Peyer's patch (tissue), 4 donors: ENCODE measurements at regions not wholly inside any gene's neighbourhood (a gene's known extent, or its start where the extent isn't known, plus 50 kb on each side); places are given as distances from the start of the nearest gene placed in this dataset.

Experiments used
- DNase-seq, 3 donors: peaks; one replicate each; pipeline ENCODE4 v3.0.0-alpha.2; 2017 to 2019
- H3K27ac ChIP-seq, 4 donors: fragments of 200-600 bp; sonication (generic); one replicate each; pipeline ENCODE4 v1.5.1; 2016 to 2019
- H3K27me3 ChIP-seq, 2 donors: fragments of 200-600 bp; sonication (generic); one replicate each; pipeline ENCODE4 v1.5.1; 2019
- H3K36me3 ChIP-seq, 3 donors: fragments of 200-600 bp; sonication (generic); one replicate each; pipeline ENCODE4 v1.5.1; 2016 to 2019
- H3K4me1 ChIP-seq, 4 donors: fragments of 200-600 bp; sonication (generic); one replicate each; pipeline ENCODE4 v1.5.1; 2016 to 2019
- H3K4me3 ChIP-seq, 4 donors: fragments of 200-600 bp; sonication (generic); 1 replicate in 3 of 4; 2 replicates in 1 of 4; pipeline ENCODE4 v1.5.1; 2016 to 2019; ENCODE audit warnings: mild to moderate bottlenecking in 1 of 4
- H3K9me3 ChIP-seq, 4 donors: fragments of 200-600 bp; sonication (generic); one replicate each; pipeline ENCODE4 v1.5.1; 2016 to 2019; ENCODE audit warnings: mild to moderate bottlenecking in 1 of 4
- CTCF ChIP-seq, 6 experiments: fragments of 450-650 bp in 4 of 6; fragments of 200-600 bp in 2 of 6; sonication (generic) in 1 of 6; IDR thresholded peaks; one replicate each; pipeline ENCODE4 v1.5.1; 2017 to 2019; ENCODE audit warnings: antibody characterized with exemption in 6 of 6, mild to moderate bottlenecking in 3 of 6, moderate library complexity in 1 of 6
- POLR2A ChIP-seq, 2 donors: fragments of 450-650 bp; IDR thresholded peaks; one replicate each; pipeline ENCODE4 v1.5.1; 2017; ENCODE audit warnings: antibody characterized with exemption in 2 of 2, mild to moderate bottlenecking in 2 of 2, moderate library complexity in 2 of 2

GRCh38 chr20:58569241-58570125 is 54.3 kb upstream of the APCDD1L start:
- no peaks in the 10 kb centered on the region for H3K9me3 ChIP-seq
- no peaks in the 10 kb centered on the region for H3K36me3 ChIP-seq
- H3K27ac ChIP-seq = no peak overlapping the region
- no peak for TF ChIP-seq POLR2A (IDR thresholded peaks at IDR 0.05)
- no peak for DNase-seq
- no peak overlapping the region for H3K4me3 ChIP-seq
- no peaks in the 10 kb centered on the region for H3K4me1 ChIP-seq
- H3K27me3 ChIP-seq = no peaks in the 10 kb centered on the region

GRCh38 chr20:58568483-58569240 is 53.5 kb upstream of the APCDD1L start:
- DNase-seq = no peak
- H3K27me3 ChIP-seq = no peaks in the 10 kb centered on the region
- H3K4me3 ChIP-seq = no peak overlapping the region
- no peaks in the 10 kb centered on the region for H3K4me1 ChIP-seq
- H3K27ac ChIP-seq = no peak overlapping the region
- no peaks in the 10 kb centered on the region for H3K36me3 ChIP-seq
- no peaks in the 10 kb centered on the region for H3K9me3 ChIP-seq
- TF ChIP-seq POLR2A (IDR thresholded peaks at IDR 0.05) = no peak
- TF ChIP-seq CTCF (IDR thresholded peaks at IDR 0.05) = no peak

- Histone ChIP-seq H3K9me3 (no peaks in the 10 kb centered on the region), H3K36me3 (no peaks in the 10 kb centered on the region), H3K4me1 (no peaks in the 10 kb centered on the region), H3K4me3 (no peak overlapping the region), H3K27me3 (no peaks in the 10 kb centered on the region), H3K27ac (no peak overlapping the region)
- no peak for TF ChIP-seq POLR2A (IDR thresholded peaks at IDR 0.05)
- no peak for TF ChIP-seq CTCF (IDR thresholded peaks at IDR 0.05)
- DNase-seq = no peak
These were observed 52.9 kb upstream of the APCDD1L start for GRCh38 chr20:58568126-58568482.

- TF ChIP-seq CTCF (IDR thresholded peaks at IDR 0.05) (no peak), POLR2A (IDR thresholded peaks at IDR 0.05) (no peak)
- Histone ChIP-seq H3K4me1 (no peaks in the 10 kb centered on the region), H3K27me3 (no peaks in the 10 kb centered on the region), H3K27ac (no peak overlapping the region), H3K4me3 (no peak overlapping the region), H3K9me3 (no peaks in the 10 kb centered on the region), H3K36me3 (no peaks in the 10 kb centered on the region)
- DNase-seq = no peak
These were observed 52.2 kb upstream of the APCDD1L start for GRCh38 chr20:58567437-58567836.

- no peak for TF ChIP-seq POLR2A (IDR thresholded peaks at IDR 0.05)
- no peak for TF ChIP-seq CTCF (IDR thresholded peaks at IDR 0.05)
- H3K27ac ChIP-seq = no peak overlapping the region
- no peaks in the 10 kb centered on the region for H3K36me3 ChIP-seq
- no peak for DNase-seq
- no peak overlapping the region for H3K4me3 ChIP-seq
- no peaks in the 10 kb centered on the region for H3K27me3 ChIP-seq
- H3K4me1 ChIP-seq = no peaks in the 10 kb centered on the region
- no peaks in the 10 kb centered on the region for H3K9me3 ChIP-seq
These were observed 51.8 kb upstream of the APCDD1L start for GRCh38 chr20:58566981-58567380.
